ENCODE measurements at regions not wholly inside any gene's neighbourhood (a gene's known extent, or its start where the extent isn't known, plus 50 kb on each side); places are given as distances from the start of the nearest gene placed in this dataset.

GRCh38 chr6:169386411-169387057 lies 132.9 kb upstream of the THBS2 start:
- Mint-ChIP-seq H3K27me3 (peaks cover 12 to 36% of the 10 kb centered on the region in 2 donors), H3K36me3 (ENCODE audit: insufficient read depth) (no peaks in the 10 kb centered on the region), H3K4me3 (no peak overlapping the region), H3K9me3 (peaks cover 6 to 7% of the 10 kb centered on the region in 2 donors), H3K4me1 (ENCODE audit: low read depth in 2 of 2) (no peaks in the 10 kb centered on the region), H3K27ac (no peak overlapping the region)
- DNase-seq (no peak), ATAC-seq (replicated peaks) (no peak)

- Mint-ChIP-seq H3K27ac (no peak overlapping the region), H3K9me3 (peaks cover 6 to 7% of the 10 kb centered on the region in 2 donors), H3K36me3 (ENCODE audit: insufficient read depth) (no peaks in the 10 kb centered on the region), H3K27me3 (peaks cover 14 to 37% of the 10 kb centered on the region in 2 donors), H3K4me1 (ENCODE audit: low read depth in 2 of 2) (no peaks in the 10 kb centered on the region), H3K4me3 (no peak overlapping the region)
- DNase-seq (no peak), ATAC-seq (replicated peaks) (no peak)
These were observed 131.7 kb upstream of the THBS2 start for GRCh38 chr6:169385237-169385880.

GRCh38 chr6:169384291-169384690 lies 130.6 kb upstream of the THBS2 start:
- DNase-seq = no peak
- Mint-ChIP-seq H3K36me3 (ENCODE audit: insufficient read depth) (no peaks in the 10 kb centered on the region), H3K9me3 (peaks cover 0 to 4% of the 10 kb centered on the region in 2 donors), H3K4me1 (ENCODE audit: low read depth in 2 of 2) (no peaks in the 10 kb centered on the region), H3K4me3 (no peak overlapping the region), H3K27ac (no peak overlapping the region), H3K27me3 (peaks cover 20 to 40% of the 10 kb centered on the region in 2 donors)
- no peak for ATAC-seq (replicated peaks)

- peaks cover 0 to 4% of the 10 kb centered on the region in 2 donors for H3K9me3 Mint-ChIP-seq
- peaks cover 23 to 46% of the 10 kb centered on the region in 2 donors for H3K27me3 Mint-ChIP-seq
- H3K4me1 Mint-ChIP-seq (ENCODE audit: low read depth in 2 of 2) = no peaks in the 10 kb centered on the region
- no peak overlapping the region for H3K27ac Mint-ChIP-seq
- ATAC-seq (replicated peaks) (no peak), DNase-seq (no peak)
- no peak overlapping the region for H3K4me3 Mint-ChIP-seq
- H3K36me3 Mint-ChIP-seq (ENCODE audit: insufficient read depth) = no peaks in the 10 kb centered on the region
These were observed 129.6 kb upstream of the THBS2 start for GRCh38 chr6:169383265-169383664.

GRCh38 chr6:169382735-169383134 lies 129.1 kb upstream of the THBS2 start:
- Mint-ChIP-seq H3K27ac (no peak overlapping the region), H3K4me1 (ENCODE audit: low read depth in 2 of 2) (no peaks in the 10 kb centered on the region), H3K27me3 (peaks cover 28 to 47% of the 10 kb centered on the region in 2 donors), H3K36me3 (ENCODE audit: insufficient read depth) (no peaks in the 10 kb centered on the region), H3K4me3 (no peak overlapping the region), H3K9me3 (peaks cover 0 to 4% of the 10 kb centered on the region in 2 donors)
- ATAC-seq (replicated peaks) (no peak), DNase-seq (no peak)

- no peaks in the 10 kb centered on the region for H3K4me1 Mint-ChIP-seq (ENCODE audit: low read depth in 2 of 2)
- peaks cover 0 to 4% of the 10 kb centered on the region in 2 donors for H3K9me3 Mint-ChIP-seq
- no peak overlapping the region for H3K4me3 Mint-ChIP-seq
- ATAC-seq (replicated peaks) (no peak), DNase-seq (no peak)
- H3K36me3 Mint-ChIP-seq (ENCODE audit: insufficient read depth) = no peaks in the 10 kb centered on the region
- H3K27me3 Mint-ChIP-seq = peaks cover 33 to 43% of the 10 kb centered on the region in 2 donors
- H3K27ac Mint-ChIP-seq = no peak overlapping the region
These were observed 128.3 kb upstream of the THBS2 start for GRCh38 chr6:169381988-169382387.

- ATAC-seq (replicated peaks) (no peak), DNase-seq (no peak)
- peaks cover 4 to 7% of the 10 kb centered on the region in 2 donors for H3K9me3 Mint-ChIP-seq
- no peak overlapping the region for H3K27ac Mint-ChIP-seq
- H3K36me3 Mint-ChIP-seq (ENCODE audit: insufficient read depth) = no peaks in the 10 kb centered on the region
- no peak overlapping the region for H3K4me3 Mint-ChIP-seq
- H3K4me1 Mint-ChIP-seq (ENCODE audit: low read depth in 2 of 2) = no peaks in the 10 kb centered on the region
- H3K27me3 Mint-ChIP-seq = peaks cover 33 to 45% of the 10 kb centered on the region in 2 donors
These were observed 126.8 kb upstream of the THBS2 start for GRCh38 chr6:169380493-169380892.

- no peak overlapping the region for H3K27ac Mint-ChIP-seq
- peaks cover 4 to 7% of the 10 kb centered on the region in 2 donors for H3K9me3 Mint-ChIP-seq
- ATAC-seq (replicated peaks) (no peak), DNase-seq (no peak)
- H3K27me3 Mint-ChIP-seq = peaks cover 33 to 45% of the 10 kb centered on the region in 2 donors
- H3K4me3 Mint-ChIP-seq = no peak overlapping the region
- no peaks in the 10 kb centered on the region for H3K4me1 Mint-ChIP-seq (ENCODE audit: low read depth in 2 of 2)
- no peaks in the 10 kb centered on the region for H3K36me3 Mint-ChIP-seq (ENCODE audit: insufficient read depth)
These were observed 125.9 kb upstream of the THBS2 start for GRCh38 chr6:169379495-169380070.

GRCh38 chr6:169378620-169379381 lies 125.2 kb upstream of the THBS2 start:
- H3K9me3 Mint-ChIP-seq = peaks cover 2 to 7% of the 10 kb centered on the region in 2 donors

GRCh38 chr6:169376458-169376857 lies 122.8 kb upstream of the THBS2 start:
- no peak overlapping the region for H3K27ac Mint-ChIP-seq
- H3K9me3 Mint-ChIP-seq = peaks cover 0 to 7% of the 10 kb centered on the region in 2 donors
- H3K27me3 Mint-ChIP-seq = peaks cover 32 to 33% of the 10 kb centered on the region in 2 donors
- no peak for ATAC-seq (replicated peaks)
- no peaks in the 10 kb centered on the region for H3K4me1 Mint-ChIP-seq (ENCODE audit: low read depth in 2 of 2)
- DNase-seq = no peak
- no peak overlapping the region for H3K4me3 Mint-ChIP-seq
- no peaks in the 10 kb centered on the region for H3K36me3 Mint-ChIP-seq (ENCODE audit: insufficient read depth)

More at GRCh38 chr6:169378620-169379381, 125.2 kb upstream of the THBS2 start:
- DNase-seq (no peak), ATAC-seq (replicated peaks) (no peak)
- Mint-ChIP-seq H3K36me3 (ENCODE audit: insufficient read depth) (no peaks in the 10 kb centered on the region), H3K27me3 (peaks cover 33 to 37% of the 10 kb centered on the region in 2 donors), H3K27ac (no peak overlapping the region), H3K4me3 (no peak overlapping the region), H3K4me1 (ENCODE audit: low read depth in 2 of 2) (no peaks in the 10 kb centered on the region)

- no peak overlapping the region for H3K27ac Mint-ChIP-seq
- no peaks in the 10 kb centered on the region for H3K4me1 Mint-ChIP-seq (ENCODE audit: low read depth in 2 of 2)
- no peak overlapping the region for H3K4me3 Mint-ChIP-seq
- peaks cover 0 to 7% of the 10 kb centered on the region in 2 donors for H3K9me3 Mint-ChIP-seq
- ATAC-seq (replicated peaks) (no peak), DNase-seq (no peak)
- no peaks in the 10 kb centered on the region for H3K36me3 Mint-ChIP-seq (ENCODE audit: insufficient read depth)
- peaks cover 4 to 10% of the 10 kb centered on the region in 2 donors for H3K27me3 Mint-ChIP-seq
These were observed 118.9 kb upstream of the THBS2 start for GRCh38 chr6:169372589-169372988.

- Mint-ChIP-seq H3K9me3 (peaks cover 0 to 7% of the 10 kb centered on the region in 2 donors), H3K27me3 (peaks cover 0 to 5% of the 10 kb centered on the region in 2 donors), H3K36me3 (ENCODE audit: insufficient read depth) (no peaks in the 10 kb centered on the region), H3K27ac (no peak overlapping the region), H3K4me3 (no peak overlapping the region), H3K4me1 (ENCODE audit: low read depth in 2 of 2) (no peaks in the 10 kb centered on the region)
- ATAC-seq (replicated peaks) = no peak
- no peak for DNase-seq
These were observed 117.9 kb upstream of the THBS2 start for GRCh38 chr6:169371344-169372127.

Data from effector memory CD8-positive, alpha-beta T cell (primary cell).